Embryonic facial prominence (tissue), 1 donor: ENCODE measurements at regions not wholly inside any gene's neighbourhood (a gene's known extent, or its start where the extent isn't known, plus 50 kb on each side); places are given as distances from the start of the nearest gene placed in this dataset.

ENCODE experiments used
- DNase-seq: peaks from one replicate; pipeline ENCODE4 v3.0.0-alpha.2; 2016; ENCODE audit errors: extremely low spot score

GRCh38 chr10:131560706-131561355, 249.3 kb upstream of the TCERG1L start:
- no peak for DNase-seq

- no peak for DNase-seq
These were observed 250.4 kb upstream of the TCERG1L start for GRCh38 chr10:131561897-131562296.

- DNase-seq = no peak
These were observed 251.9 kb upstream of the TCERG1L start for GRCh38 chr10:131563411-131563810.

GRCh38 chr10:131567279-131568162, 256.0 kb upstream of the TCERG1L start:
- DNase-seq = no peak

- DNase-seq = no peak
These were observed 257.3 kb upstream of the TCERG1L start for GRCh38 chr10:131568866-131569265.

- no peak for DNase-seq
These were observed 258.6 kb upstream of the TCERG1L start for GRCh38 chr10:131569851-131570715.

GRCh38 chr10:131570716-131571307, 259.3 kb upstream of the TCERG1L start:
- no peak for DNase-seq

GRCh38 chr10:131571346-131571745, 259.8 kb upstream of the TCERG1L start:
- DNase-seq = no peak

- DNase-seq = no peak
These were observed 260.3 kb upstream of the TCERG1L start for GRCh38 chr10:131571865-131572264.

- no peak for DNase-seq
These were observed 261.7 kb upstream of the TCERG1L start for GRCh38 chr10:131573256-131573655.

GRCh38 chr10:131573707-131574106, 262.2 kb upstream of the TCERG1L start:
- DNase-seq = no peak

- DNase-seq = no peak
These were observed 262.8 kb upstream of the TCERG1L start for GRCh38 chr10:131574363-131574706.

- DNase-seq = no peak
These were observed 263.3 kb upstream of the TCERG1L start for GRCh38 chr10:131574707-131575430.

GRCh38 chr10:131575877-131576276, 264.4 kb upstream of the TCERG1L start:
- DNase-seq = no peak

- DNase-seq = no peak
These were observed 265.0 kb upstream of the TCERG1L start for GRCh38 chr10:131576341-131577177.

GRCh38 chr10:131577178-131577555, 265.6 kb upstream of the TCERG1L start:
- no peak for DNase-seq

- DNase-seq = no peak
These were observed 266.4 kb upstream of the TCERG1L start for GRCh38 chr10:131577786-131578471.

- DNase-seq = no peak
These were observed 267.0 kb upstream of the TCERG1L start for GRCh38 chr10:131578472-131578970.

GRCh38 chr10:131579251-131580071, 267.9 kb upstream of the TCERG1L start:
- DNase-seq = no peak
